Stimulated activated CD8-positive, alpha-beta memory T cell treated with anti-CD3 and anti-CD28 coated beads, Interleukin-12 subunit alpha, Interleukin-12 subunit beta, amount 100 ng/mL, for 1 hour (primary cell): ENCODE measurements at regions not wholly inside any gene's neighbourhood (a gene's known extent, or its start where the extent isn't known, plus 50 kb on each side); places are given as distances from the start of the nearest gene placed in this dataset.

ENCODE experiments used
- DNase-seq: peaks from one replicate; pipeline ENCODE4 v3.0.0-alpha.2; 2020; ENCODE audit warnings: low read depth

DNA sequence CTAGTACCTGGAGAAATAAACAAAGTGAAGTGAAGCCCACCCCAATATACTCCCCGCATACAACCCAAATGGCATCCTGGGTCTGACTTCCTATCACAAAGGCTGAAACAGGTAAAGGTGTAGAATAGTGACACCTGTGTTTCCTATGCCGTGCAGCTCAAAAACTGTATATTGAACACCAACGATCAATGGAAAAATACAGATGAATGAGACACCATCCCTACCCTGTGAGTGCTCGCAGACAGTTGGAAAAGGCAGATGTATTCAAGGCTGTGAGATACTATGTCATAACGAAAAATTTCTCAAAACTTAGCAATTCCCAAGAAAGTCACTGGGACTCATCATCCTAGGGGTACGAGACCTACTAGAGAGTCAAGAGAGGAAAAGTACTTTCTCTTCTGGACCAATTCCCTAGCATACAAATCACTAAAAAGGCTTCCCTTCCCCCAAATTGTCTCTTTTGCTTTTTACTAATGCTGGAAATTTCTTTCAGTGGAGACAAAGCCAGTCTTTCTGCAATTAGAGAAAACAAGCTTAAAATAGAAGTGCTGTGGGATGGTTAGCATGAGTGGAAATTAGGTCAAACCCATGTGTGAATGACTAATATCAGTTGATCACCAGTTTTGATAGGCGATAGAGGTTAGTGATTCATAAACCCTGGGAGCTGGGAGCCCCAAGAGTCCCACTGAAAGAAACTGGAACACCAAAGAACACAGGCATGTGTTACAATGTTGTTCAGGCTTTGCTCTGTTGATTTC lies 249.7 kb downstream of the SPTSSA start:
- DNase-seq = no peak

DNA sequence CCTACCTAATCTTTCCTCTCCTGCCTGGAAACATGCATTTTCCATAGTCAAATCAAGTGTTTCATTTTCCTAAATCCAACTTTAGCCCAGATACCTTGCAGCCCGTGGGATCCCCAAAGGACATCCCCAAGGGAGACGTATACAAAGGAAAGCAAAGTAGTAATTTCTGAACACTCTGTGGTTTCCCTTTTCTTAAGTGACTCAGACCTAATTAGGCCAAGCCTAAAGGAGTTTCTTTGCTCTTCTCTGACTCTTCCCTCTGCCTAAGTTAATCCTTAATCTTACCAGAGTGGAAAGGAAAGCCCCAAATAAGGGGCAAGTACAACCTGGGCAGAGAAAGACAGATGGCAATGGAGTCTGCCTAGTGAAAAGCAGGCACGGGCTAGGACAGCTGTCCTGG lies 250.3 kb downstream of the SPTSSA start:
- no peak for DNase-seq

DNA sequence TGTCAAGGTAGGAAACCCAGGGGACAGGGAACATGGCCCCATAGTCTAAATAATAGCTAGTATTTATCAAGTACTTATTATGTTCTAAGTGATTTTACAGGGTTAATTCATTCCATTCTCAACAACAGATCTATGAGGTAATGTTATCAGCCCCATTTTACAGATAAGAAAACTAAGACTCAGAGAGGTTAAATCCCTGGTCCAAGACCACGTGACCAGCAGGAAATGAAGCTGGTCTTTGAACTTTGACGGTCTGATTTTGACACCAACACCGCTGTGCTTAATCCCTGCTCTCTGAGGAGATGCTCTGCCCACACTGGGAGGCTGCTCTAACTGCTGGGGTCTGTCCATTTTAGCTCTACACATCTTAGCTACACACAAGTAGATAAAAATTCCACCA lies 253.5 kb downstream of the SPTSSA start:
- DNase-seq = no peak

DNA sequence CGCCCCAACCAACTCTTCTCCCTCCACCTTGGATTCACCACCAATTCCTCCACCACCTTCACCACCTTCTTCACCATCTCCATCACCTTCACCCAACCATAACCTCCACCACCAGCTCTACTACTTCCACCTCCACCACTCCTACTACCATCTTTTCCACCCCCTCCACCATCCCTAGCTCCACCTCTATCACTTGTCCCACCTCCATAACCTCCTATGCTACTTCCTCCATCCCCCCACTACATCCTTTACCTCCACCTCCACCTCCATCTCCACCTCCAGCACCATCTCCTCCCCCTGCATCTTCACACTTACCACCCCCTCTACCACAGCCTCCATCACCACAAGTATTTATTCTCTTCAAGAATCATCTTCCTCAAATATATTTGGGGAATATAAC lies 254.9 kb upstream of the EGLN3 start:
- no peak for DNase-seq

DNA sequence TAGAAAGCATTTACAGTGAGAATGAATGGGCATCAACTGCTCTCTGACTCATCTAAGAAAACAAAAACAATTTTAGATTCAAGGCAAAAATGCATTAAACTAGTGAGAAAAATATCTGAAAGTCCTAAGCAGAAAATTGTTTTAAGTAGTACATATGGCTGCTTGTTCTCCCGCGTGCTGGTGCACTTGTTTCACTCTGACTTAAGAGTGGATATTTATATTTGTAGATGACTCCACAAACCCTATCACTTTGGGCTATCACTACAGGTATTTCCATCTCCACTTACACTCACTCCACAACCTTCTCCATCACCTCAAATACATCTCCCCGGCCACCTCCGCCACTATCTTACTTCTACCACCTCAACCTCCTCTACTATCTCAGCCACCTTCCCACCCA lies 253.9 kb upstream of the EGLN3 start:
- no peak for DNase-seq

DNA sequence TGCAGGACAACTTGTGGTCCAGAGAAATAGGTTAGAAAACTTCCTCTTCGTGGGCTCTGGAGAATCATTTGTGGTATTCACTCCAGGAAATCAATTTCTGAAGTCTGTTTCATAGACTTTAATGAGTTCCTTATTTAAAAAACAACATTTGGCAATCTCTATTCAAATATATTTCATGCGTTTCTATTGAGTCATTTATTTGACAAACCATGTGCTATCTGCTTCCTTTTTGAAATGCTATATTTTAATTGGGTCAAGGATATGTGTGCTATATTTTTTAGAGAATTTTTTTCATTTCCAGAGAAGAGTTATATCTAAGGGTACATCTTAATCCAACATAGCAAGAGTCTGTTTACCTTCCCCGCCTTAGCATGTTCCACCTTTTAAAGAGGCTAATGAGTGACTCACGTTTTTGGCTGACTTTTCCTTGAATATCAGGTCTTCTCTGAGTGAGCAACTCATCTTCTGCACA lies 252.4 kb upstream of the EGLN3 start:
- DNase-seq = no peak

DNA sequence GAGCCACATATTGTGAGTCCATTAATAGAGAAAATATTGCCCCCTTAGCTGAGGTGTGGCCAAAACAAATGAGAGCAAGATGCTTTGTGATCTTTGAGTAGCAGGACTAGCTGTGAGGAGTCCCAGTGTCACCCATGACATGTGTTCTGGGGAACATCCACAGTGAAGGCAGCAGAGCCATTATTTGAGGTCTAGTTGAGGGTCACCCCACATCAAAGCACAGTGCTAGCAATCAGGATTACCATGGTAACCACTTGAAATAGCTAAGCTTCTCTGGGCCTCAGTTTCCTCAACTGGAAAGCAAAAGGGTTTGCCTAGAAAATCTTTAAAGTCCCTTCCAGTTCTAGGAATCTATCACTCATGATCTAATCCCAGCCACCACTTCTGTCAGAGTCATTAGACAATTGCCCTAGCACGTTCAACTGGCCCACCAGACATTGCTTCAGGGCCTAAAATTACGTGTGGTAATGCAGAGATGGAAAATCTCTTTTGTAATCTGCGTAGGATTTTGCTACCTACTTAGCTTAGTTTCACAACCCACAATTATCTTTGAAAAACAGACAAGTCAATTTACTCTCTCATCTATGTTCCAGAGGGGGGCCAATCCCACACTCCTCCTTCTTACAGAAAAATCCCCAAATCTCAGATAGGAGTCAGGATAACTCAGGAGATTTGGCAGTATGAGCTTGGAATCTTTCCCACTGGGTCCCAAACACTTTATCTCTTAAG lies 251.2 kb upstream of the EGLN3 start:
- DNase-seq = no peak

DNA sequence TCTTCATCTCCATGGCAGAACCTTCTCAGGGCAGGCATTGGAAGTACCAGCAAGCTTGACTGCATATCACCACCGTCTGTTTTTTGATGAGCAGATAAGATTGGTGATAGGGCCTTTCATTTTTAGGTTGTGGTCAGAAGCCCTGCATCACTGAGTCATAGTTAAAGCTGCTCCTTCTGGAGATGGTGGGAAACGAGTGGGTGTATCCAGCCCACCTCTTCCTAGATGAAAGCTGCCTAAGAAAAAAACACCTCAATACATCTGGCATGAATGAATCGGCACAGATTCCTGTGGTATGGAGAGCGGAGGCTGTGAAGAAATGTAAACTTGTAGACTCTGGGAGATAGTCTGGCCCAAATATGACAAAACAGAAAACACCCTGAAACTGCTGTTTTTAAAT lies 248.7 kb upstream of the EGLN3 start:
- no peak for DNase-seq

DNA sequence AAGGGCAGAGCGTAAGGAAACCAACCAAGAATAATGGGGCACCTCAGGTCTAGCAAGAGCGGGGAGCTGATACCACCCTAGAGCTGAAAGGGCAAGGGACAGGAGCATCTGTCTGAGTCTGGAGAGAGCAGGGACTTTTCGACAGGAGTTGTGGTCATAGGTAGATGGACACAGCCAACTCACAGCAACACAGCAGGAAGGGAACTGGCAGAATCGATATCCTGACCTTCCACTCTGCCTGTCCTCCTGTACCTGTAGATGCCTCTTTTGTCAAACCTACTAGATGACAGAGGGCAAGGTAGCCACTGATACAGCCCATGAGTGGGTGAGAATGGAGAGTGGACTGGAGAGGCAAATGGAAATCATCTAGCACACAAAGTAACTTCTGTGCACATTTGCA lies 247.2 kb upstream of the EGLN3 start:
- no peak for DNase-seq

DNA sequence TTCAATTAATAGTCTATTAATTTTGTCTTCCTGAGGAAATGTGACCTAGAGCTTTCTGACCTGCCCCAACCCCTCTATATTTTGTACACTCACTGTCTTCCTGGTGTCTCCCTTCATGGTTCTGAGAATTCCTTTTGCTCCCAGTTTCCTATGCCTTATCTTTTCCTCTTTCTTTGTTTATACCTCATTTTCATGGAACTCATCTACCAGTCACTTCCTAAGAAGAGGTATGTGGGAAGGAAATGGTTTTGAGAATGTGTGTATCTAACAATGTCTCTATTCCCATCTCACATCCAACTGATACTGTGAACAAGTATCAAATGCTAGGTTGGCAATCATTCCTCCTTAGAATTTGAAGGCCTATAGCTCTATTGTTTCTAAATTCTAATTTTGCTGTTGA lies 245.1 kb upstream of the EGLN3 start:
- no peak for DNase-seq

DNA sequence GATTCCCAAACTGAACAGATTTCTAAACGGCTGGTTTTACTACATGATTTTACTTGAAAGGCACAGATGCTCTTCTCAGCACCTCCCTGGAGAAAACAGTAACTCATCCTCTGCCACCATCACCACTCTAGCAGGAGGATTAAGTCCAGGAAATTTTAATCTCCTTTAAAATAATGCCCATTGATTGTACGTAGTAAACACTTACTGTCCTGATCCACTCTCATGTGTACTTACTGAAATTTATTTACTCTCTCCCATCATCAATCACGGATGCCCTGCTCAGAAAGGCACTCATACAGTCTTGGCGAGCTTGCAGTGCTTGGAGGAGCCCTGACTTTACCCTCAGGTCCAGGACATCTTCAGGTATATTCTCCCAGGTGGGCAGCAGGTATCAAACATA lies 239.8 kb upstream of the EGLN3 start:
- DNase-seq = no peak

DNA sequence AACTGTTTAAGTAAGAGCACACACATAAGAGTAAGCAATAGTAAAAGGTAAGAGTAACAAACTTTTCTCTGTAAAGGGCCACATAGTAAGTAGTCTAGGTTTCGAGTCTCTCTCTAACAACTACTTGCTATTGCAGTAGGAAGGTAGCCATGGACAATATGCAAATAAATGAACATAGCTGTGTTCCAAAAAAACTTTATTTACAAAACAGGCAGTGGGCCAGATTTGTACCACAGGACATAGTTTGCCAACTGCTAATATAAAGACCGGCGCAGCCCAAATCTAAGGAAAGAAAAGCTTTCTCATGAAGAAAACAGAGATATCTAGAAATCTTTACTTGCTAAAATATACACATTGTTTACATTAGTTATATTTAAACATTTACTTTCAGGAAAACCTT lies 239.0 kb upstream of the EGLN3 start:
- no peak for DNase-seq

DNA sequence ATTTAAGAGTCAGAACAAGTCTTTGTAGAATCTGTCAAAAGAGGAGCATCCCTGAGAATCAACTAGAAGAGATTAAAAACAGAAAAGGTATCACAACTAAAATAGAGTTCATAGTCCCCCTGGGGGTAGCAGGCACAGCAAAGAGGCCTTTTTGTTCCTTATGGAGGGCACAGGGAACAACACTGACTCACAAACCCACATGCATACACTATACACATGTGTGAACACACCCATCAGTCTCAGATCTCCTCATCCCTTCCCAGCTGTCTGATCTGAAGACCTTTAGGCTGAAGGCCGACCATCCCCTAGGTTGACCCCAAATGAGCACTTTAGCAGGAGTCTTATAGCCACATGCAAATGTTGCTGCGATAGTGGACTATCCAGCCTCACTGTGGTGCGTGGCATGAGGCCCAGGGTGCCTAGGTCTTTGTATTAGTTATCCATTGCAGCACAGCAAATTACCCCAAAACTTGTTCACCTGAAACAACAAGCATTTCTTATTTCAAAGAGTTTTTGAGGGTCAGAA lies 236.7 kb upstream of the EGLN3 start:
- no peak for DNase-seq

DNA sequence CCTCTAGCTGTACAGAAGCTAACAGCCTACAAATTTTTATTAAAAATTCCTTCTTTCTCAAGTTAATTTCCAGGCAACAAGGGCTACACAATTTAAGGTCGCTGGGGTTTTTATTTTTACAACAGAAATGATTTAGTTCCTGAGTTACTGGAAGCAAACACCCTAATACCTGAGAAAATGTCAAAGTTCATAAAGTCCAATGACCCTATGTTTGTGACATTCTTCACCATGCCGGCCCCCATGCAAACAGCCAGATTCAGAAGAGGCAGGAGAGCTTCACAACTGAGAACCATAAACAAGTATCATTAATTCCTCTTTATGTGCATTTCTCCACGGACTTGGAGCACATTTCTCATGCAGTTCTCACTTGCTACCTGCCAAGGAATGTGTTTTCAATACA lies 236.2 kb upstream of the EGLN3 start:
- no peak for DNase-seq

DNA sequence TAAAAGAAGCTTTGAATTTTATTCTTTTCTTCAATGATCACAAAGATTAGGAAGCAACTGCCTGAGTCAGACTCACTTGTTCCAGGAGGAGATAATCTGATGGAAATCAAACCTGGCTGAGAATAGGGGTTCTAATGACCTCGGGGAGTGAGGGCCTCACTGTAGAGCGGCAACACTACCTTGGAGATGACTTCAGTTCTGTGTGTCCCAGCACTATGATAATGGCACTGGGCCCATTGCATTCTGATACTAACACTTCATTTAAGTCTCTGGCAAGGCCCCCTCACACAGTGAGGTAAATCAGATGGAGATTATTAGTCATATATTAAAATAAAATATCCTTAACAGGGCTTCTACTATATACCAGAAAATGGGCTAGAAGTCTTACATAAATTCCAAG lies 233.3 kb upstream of the EGLN3 start:
- DNase-seq = no peak

DNA sequence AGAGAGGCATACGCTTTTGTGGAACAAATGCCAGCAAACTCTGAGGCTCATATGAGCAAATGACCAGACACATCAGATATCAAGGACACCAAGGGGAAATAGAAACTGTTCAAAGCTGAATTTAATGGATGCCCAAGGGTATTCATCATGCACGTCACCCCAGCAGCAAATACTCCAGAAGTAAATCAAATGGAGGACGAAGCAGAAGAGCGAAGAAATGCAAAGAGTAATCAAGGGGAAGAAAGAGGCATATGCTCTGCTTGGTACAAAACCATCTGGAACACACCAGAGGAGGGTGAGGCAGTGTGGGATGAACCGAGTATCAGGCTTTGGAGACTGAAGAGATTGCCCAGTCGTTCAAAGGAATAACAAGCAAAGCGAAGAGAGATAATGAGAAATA lies 232.6 kb upstream of the EGLN3 start:
- DNase-seq = no peak

DNA sequence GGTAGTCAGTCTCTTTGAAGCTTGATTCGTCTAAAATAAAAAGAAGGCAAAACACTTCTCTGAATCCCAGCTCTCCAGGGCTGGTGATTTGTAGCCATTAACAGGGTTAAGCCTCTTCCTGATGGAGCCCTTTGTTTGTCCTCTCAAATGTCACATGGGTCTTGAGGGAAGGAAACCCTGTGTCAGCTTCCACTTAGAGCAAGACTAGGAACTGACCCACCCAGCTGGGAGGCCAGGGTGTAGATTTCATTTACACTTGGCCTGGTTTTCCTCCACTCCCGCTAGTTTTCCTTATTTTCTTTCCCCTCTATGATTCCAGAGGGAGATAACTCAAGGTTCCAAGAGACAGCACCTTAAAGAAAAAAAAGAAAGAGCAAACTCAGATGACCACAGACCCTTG lies 230.5 kb upstream of the EGLN3 start:
- DNase-seq = no peak

DNA sequence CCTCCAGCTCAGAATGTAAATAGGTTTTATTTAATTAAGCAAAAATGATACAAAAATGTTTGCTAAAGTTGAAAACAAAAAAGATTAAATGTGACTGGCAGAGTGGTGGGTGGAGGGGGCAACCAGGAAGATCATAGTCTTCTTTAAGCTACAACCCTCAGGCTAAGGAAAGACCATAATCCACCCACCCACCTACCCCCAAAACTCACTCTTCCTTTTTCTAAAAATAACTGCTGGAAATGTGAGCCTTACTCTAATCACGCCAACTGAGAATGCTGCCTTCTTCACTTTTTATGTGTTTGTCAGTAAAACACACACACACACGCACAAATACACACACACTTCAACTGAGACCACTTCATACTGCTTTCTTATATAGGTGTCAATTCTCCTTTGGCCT lies 230.0 kb upstream of the EGLN3 start:
- no peak for DNase-seq

DNA sequence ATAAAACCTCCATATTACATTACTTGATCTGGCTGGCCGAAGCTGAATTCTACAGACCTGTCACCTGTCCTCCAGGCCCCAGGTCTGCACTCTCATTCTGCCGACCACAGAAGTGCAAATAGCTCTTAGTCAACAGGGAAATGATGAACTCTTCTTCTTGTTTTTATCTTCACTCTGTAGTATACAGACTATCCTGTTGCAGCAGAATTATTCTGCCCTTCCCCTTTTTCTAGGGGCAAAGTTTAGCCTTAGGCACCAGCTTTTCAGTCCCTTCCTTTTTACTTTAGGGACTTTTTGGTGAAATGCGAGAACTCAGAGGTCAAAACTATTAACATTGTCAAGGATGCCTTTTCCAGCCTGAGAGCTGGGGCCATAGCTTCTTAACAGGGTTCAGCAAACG lies 229.6 kb upstream of the EGLN3 start:
- DNase-seq = no peak

DNA sequence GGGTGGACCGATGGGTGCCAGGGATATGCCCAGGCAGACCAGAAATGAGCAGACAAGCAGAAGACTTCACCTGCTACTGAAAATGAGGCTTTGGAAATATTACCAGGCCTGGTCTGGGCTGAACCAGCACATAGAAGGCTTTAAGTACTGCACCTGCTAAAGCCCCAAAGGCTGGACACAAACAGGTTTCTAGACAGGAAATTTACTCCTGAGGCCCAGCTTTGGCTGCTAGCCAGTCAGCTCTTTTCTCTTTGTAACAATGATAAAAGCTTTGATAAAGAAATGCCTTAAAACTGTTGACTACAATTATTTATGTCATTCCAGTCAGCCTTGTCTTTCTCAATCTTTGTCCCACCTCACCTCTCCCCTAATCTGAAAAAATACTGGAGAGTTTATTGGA lies 228.9 kb upstream of the EGLN3 start:
- no peak for DNase-seq

DNA sequence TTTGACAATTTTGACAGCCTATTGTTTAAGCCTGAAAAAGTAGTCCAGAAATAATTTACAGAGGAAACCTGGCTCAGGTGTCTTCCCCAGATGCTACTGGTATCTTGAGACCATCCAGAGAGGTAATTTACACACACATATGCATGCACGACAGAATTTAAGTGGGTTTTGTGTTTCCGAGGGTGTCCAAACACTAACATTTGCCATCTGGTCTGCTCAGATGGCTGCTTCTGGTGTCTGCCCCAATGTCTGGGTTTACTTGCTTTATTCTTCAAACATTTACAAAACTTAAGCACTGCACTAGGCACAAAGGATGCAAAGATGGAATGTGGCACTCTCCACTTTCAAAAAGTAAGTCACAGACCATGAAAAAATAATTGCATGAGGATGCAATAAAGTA lies 226.6 kb upstream of the EGLN3 start:
- DNase-seq = no peak

DNA sequence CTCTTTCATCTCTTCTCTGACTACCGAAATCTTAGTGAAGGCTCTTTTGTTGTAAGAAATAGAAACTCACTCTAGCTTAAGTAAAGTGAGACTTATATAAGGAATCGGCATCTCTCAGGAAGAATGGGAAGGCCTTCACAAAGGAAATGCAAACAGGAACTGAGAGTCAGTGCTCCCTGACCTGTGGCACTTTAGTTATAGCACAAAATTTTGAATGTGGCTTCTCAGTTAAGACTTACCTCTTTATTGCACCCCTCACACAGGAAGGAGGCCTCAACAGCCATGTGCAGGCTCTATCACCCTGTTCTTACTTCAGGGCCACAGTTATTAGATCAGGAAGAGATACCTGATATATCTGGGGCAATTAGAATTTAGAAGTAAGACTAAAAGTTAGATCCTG lies 224.7 kb upstream of the EGLN3 start:
- DNase-seq = no peak

DNA sequence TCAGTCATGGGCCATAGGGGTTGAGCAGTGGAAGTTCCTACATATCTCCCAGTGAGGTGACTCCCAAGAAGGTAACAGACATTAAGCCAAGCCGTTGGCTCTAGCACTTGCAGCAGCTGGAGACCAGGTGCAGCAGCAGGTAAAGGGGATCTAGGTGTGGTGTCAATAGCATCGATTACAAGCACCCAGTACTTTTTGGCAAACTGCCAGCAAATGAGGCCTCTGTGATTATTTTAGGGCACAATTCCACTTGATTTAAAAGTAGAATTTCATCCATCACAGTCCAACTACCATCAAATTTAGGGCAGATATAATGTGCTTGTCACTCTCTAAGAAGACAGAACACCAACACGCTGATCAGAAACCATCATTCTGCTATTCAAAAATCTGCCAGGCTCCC lies 224.1 kb upstream of the EGLN3 start:
- no peak for DNase-seq

DNA sequence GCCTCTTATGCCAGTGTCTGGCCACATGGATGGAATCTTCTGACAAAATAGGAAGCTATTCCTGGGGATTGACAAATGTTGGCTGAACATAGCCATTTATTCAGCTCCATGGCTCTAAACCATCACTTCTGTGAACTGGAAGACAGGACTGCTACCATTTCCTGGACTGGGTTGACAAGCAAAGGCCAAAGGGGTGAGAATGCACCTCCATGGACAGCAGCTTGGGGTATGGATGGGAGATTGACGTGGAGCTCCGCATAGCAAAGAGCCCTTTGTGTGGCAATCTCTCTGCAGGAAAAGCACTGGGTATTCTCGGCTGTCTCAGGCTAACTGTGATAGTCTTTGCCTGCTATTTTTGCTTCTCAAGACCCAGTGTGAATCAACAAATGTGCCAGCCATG lies 223.0 kb upstream of the EGLN3 start:
- DNase-seq = no peak
